GM23338 (cell line): ENCODE measurements at regions not wholly inside any gene's neighbourhood (a gene's known extent, or its start where the extent isn't known, plus 50 kb on each side); places are given as distances from the start of the nearest gene placed in this dataset.

Experiments
- ATAC-seq: fragments of 200-7000 bp; cut with Tn5 transposase; 3 replicates; pipeline ENCODE4 v1.9.1; 2020
- DNase-seq: peaks from one replicate; pipeline ENCODE4 v3.0.0-alpha.2; 2015; ENCODE audit warnings: low spot score
- H2AFZ ChIP-seq: fragments of 200-600 bp; sonication (generic); 2 replicates; pipeline ENCODE4 v1.8.0; 2016; ENCODE audit warnings: antibody characterized with exemption, mild to moderate bottlenecking, moderate library complexity
- H3F3A ChIP-seq: fragments of 200-600 bp; sonication (generic); replicated peaks from 2 replicates; pipeline ENCODE4 v1.8.0; 2017; ENCODE audit warnings: antibody characterized with exemption, mixed run types, low read depth
- H3K27ac ChIP-seq: fragments of 200-600 bp; sonication (generic); 2 replicates; pipeline ENCODE4 v1.6.1; 2016; ENCODE audit warnings: low read depth
- H3K27me3 ChIP-seq: fragments of 200-600 bp; sonication (generic); 2 replicates; pipeline ENCODE4 v1.8.0; 2016; ENCODE audit warnings: mild to moderate bottlenecking, mixed run types, moderate library complexity; ENCODE audit not compliant: insufficient read depth
- H3K36me3 ChIP-seq: fragments of 200-600 bp; sonication (generic); 2 replicates; pipeline ENCODE4 v1.8.0; 2016; ENCODE audit warnings: mild to moderate bottlenecking; ENCODE audit not compliant: insufficient read depth
- H3K4me1 ChIP-seq: fragments of 200-600 bp; sonication (generic); 2 replicates; pipeline ENCODE4 v1.8.0; 2016; ENCODE audit warnings: mild to moderate bottlenecking, moderate library complexity; ENCODE audit not compliant: insufficient read depth
- H3K4me2 ChIP-seq: fragments of 200-600 bp; sonication (generic); 2 replicates; pipeline ENCODE4 v1.7.1; 2017; ENCODE audit warnings: mixed run types
- H3K4me3 ChIP-seq: fragments of 200-600 bp; sonication (generic); 2 replicates; pipeline ENCODE4 v1.6.1; 2016; ENCODE audit warnings: mixed run types
- H3K79me2 ChIP-seq: fragments of 200-600 bp; sonication (generic); replicated peaks from 2 replicates; pipeline ENCODE4 v1.8.0; 2017; ENCODE audit warnings: mild to moderate bottlenecking; ENCODE audit not compliant: insufficient read depth
- H3K9me2 ChIP-seq: fragments of 200-600 bp; sonication (generic); 2 replicates; pipeline ENCODE4 v1.8.0; 2017; ENCODE audit not compliant: insufficient read depth
- H4K20me1 ChIP-seq: fragments of 200-600 bp; sonication (generic); replicated peaks from 2 replicates; pipeline ENCODE4 v1.8.0; 2017; ENCODE audit warnings: mild to moderate bottlenecking; ENCODE audit not compliant: insufficient read depth
- H3K27ac Mint-ChIP-seq: 2 replicates; pipeline ENCODE4 v1.8.0; 2020; ENCODE audit warnings: inconsistent platforms, mild to moderate bottlenecking, moderate library complexity, mixed read lengths
- H3K27me3 Mint-ChIP-seq: 3 replicates; pipeline ENCODE4 v1.8.0; 2022; ENCODE audit warnings: low read depth, mild to moderate bottlenecking, moderate library complexity, mixed read lengths, inconsistent platforms; ENCODE audit not compliant: insufficient read depth, poor library complexity
- H3K36me3 Mint-ChIP-seq: 3 replicates; pipeline ENCODE4 v1.8.0; 2021; ENCODE audit warnings: low read depth, mild to moderate bottlenecking, inconsistent platforms, moderate library complexity, mixed read lengths
- H3K4me1 Mint-ChIP-seq: 3 replicates; pipeline ENCODE4 v1.8.0; 2020; ENCODE audit warnings: mild to moderate bottlenecking, inconsistent platforms, mixed read lengths
- H3K4me3 Mint-ChIP-seq: 3 replicates; pipeline ENCODE4 v1.8.0; 2021; ENCODE audit warnings: moderate library complexity, mild to moderate bottlenecking, inconsistent platforms, mixed read lengths
- H3K9me3 Mint-ChIP-seq: 3 replicates; pipeline ENCODE4 v1.8.0; 2020; ENCODE audit warnings: moderate library complexity, mild to moderate bottlenecking, inconsistent platforms, mixed read lengths
- CREB1 ChIP-seq: fragments of 250-450 bp; sonication (Bioruptor Pico); IDR thresholded peaks from 2 replicates; pipeline ENCODE4 v1.5.0; 2020; ENCODE audit warnings: low read depth, mild to moderate bottlenecking, moderate library complexity
- EZH2 ChIP-seq: fragments of 200-600 bp; sonication (generic); IDR thresholded peaks from one replicate; pipeline ENCODE4 v1.8.0; 2017; ENCODE audit warnings: antibody characterized with exemption, mild to moderate bottlenecking, low read depth; ENCODE audit not compliant: unreplicated experiment
- EZH2phosphoT487 ChIP-seq: fragments of 200-600 bp; sonication (generic); IDR thresholded peaks from one replicate; pipeline ENCODE4 v1.8.1; 2018; ENCODE audit warnings: antibody characterized with exemption; ENCODE audit not compliant: unreplicated experiment
- JUNB ChIP-seq: IDR thresholded peaks from one replicate; pipeline ENCODE4 v1.6.1; 2016; ENCODE audit warnings: antibody characterized with exemption; ENCODE audit not compliant: unreplicated experiment
- NANOG ChIP-seq: IDR thresholded peaks from 2 replicates; pipeline ENCODE4 v1.6.1; 2016; ENCODE audit warnings: antibody characterized with exemption, borderline replicate concordance
- POLR2AphosphoS5 ChIP-seq: IDR thresholded peaks from 2 replicates; pipeline ENCODE4 v1.6.1; 2016; ENCODE audit warnings: antibody characterized with exemption, low read depth
- STAT1 ChIP-seq: IDR thresholded peaks from one replicate; pipeline ENCODE4 v1.6.1; 2016; ENCODE audit warnings: antibody characterized with exemption; ENCODE audit not compliant: unreplicated experiment
- ZNF114 ChIP-seq: fragments of 250-450 bp; sonication (Bioruptor Pico); IDR thresholded peaks from 2 replicates; pipeline ENCODE4 v1.5.0; 2020; ENCODE audit warnings: mild to moderate bottlenecking, moderate library complexity
- ZNF331 ChIP-seq: fragments of 250-450 bp; sonication (Bioruptor Pico); IDR thresholded peaks from 2 replicates; pipeline ENCODE4 v1.5.0; 2020; ENCODE audit warnings: low read depth, mild to moderate bottlenecking, moderate library complexity
- TF ChIP-seq, protein P1 (sequence below): fragments of 250-450 bp; sonication (Bioruptor Pico); IDR thresholded peaks from 2 replicates; pipeline ENCODE4 v1.5.0; 2020; ENCODE audit warnings: mild to moderate bottlenecking, moderate library complexity
- TF ChIP-seq, protein P2 (sequence below), 2 experiments: fragments of 200-600 bp in 1 of 2; sonication (generic) in 1 of 2; conservative IDR thresholded peaks; 2 replicates each; pipeline versions ENCODE4 v1.5.1 to v1.6.1; 2016 to 2017; ENCODE audit warnings: antibody characterized with exemption in 2 of 2, low read depth in 2 of 2, mild to moderate bottlenecking in 2 of 2, moderate library complexity in 1 of 2
- TF ChIP-seq, protein P3 (sequence below): IDR thresholded peaks from 2 replicates; pipeline ENCODE4 v1.6.1; 2016; ENCODE audit warnings: antibody characterized with exemption
- TF ChIP-seq, protein P4 (sequence below): IDR thresholded peaks from one replicate; pipeline ENCODE4 v1.6.1; 2018; ENCODE audit warnings: antibody characterized with exemption; ENCODE audit not compliant: unreplicated experiment

DNA sequence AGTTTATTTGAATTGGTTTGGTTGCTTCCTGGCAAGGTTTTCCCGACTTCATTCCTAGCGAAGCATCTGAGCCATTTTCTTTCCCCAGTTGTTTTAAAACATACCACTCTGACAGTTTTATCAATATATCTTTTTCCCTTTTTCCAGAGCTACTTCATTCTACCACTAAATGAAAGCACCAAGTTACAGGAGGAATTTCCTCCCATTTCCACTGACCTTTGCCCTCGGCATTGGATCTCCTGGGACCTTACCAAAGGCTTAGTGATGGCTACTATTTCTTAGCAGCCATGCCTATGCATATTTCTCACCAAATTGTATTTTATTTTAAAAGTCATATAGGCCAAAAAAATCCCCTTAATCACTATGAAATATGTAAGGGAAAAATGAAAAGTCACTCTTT lies 150.5 kb downstream of the ZNF330 start:
- H3K9me3 Mint-ChIP-seq: peaks cover 41% of the 10 kb centered on the region
- H3K27me3 Mint-ChIP-seq: no peaks in the 10 kb centered on the region
- no peak for DNase-seq
- Histone ChIP-seq H3K27ac (no peak overlapping the region), H3K4me3 (no peak overlapping the region), H3K79me2 (no peaks in the 10 kb centered on the region), H3K27me3 (no peaks in the 10 kb centered on the region), H3K4me1 (no peaks in the 10 kb centered on the region), H3K4me2 (no peak overlapping the region), H3K36me3 (no peaks in the 10 kb centered on the region), H2AFZ (no peak overlapping the region), H4K20me1 (no peaks in the 10 kb centered on the region), H3F3A (no peaks in the 10 kb centered on the region), H3K9me2 (no peaks in the 10 kb centered on the region)
- TF ChIP-seq, protein P1, sequence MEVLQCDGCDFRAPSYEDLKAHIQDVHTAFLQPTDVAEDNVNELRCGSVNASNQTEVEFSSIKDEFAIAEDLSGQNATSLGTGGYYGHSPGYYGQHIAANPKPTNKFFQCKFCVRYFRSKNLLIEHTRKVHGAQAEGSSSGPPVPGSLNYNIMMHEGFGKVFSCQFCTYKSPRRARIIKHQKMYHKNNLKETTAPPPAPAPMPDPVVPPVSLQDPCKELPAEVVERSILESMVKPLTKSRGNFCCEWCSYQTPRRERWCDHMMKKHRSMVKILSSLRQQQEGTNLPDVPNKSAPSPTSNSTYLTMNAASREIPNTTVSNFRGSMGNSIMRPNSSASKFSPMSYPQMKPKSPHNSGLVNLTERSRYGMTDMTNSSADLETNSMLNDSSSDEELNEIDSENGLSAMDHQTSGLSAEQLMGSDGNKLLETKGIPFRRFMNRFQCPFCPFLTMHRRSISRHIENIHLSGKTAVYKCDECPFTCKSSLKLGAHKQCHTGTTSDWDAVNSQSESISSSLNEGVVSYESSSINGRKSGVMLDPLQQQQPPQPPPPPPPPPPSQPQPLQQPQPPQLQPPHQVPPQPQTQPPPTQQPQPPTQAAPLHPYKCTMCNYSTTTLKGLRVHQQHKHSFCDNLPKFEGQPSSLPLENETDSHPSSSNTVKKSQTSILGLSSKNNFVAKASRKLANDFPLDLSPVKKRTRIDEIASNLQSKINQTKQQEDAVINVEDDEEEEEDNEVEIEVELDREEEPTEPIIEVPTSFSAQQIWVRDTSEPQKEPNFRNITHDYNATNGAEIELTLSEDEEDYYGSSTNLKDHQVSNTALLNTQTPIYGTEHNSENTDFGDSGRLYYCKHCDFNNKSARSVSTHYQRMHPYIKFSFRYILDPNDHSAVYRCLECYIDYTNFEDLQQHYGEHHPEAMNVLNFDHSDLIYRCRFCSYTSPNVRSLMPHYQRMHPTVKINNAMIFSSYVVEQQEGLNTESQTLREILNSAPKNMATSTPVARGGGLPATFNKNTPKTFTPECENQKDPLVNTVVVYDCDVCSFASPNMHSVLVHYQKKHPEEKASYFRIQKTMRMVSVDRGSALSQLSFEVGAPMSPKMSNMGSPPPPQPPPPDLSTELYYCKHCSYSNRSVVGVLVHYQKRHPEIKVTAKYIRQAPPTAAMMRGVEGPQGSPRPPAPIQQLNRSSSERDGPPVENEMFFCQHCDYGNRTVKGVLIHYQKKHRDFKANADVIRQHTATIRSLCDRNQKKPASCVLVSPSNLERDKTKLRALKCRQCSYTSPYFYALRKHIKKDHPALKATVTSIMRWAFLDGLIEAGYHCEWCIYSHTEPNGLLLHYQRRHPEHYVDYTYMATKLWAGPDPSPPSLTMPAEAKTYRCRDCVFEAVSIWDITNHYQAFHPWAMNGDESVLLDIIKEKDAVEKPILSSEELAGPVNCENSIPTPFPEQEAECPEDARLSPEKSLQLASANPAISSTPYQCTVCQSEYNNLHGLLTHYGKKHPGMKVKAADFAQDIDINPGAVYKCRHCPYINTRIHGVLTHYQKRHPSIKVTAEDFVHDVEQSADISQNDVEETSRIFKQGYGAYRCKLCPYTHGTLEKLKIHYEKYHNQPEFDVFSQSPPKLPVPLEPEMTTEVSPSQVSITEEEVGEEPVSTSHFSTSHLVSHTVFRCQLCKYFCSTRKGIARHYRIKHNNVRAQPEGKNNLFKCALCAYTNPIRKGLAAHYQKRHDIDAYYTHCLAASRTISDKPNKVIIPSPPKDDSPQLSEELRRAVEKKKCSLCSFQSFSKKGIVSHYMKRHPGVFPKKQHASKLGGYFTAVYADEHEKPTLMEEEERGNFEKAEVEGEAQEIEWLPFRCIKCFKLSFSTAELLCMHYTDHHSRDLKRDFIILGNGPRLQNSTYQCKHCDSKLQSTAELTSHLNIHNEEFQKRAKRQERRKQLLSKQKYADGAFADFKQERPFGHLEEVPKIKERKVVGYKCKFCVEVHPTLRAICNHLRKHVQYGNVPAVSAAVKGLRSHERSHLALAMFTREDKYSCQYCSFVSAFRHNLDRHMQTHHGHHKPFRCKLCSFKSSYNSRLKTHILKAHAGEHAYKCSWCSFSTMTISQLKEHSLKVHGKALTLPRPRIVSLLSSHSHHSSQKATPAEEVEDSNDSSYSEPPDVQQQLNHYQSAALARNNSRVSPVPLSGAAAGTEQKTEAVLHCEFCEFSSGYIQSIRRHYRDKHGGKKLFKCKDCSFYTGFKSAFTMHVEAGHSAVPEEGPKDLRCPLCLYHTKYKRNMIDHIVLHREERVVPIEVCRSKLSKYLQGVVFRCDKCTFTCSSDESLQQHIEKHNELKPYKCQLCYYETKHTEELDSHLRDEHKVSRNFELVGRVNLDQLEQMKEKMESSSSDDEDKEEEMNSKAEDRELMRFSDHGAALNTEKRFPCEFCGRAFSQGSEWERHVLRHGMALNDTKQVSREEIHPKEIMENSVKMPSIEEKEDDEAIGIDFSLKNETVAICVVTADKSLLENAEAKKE (CRISPR knock-in tag): no peak
- TF ChIP-seq, protein P2, sequence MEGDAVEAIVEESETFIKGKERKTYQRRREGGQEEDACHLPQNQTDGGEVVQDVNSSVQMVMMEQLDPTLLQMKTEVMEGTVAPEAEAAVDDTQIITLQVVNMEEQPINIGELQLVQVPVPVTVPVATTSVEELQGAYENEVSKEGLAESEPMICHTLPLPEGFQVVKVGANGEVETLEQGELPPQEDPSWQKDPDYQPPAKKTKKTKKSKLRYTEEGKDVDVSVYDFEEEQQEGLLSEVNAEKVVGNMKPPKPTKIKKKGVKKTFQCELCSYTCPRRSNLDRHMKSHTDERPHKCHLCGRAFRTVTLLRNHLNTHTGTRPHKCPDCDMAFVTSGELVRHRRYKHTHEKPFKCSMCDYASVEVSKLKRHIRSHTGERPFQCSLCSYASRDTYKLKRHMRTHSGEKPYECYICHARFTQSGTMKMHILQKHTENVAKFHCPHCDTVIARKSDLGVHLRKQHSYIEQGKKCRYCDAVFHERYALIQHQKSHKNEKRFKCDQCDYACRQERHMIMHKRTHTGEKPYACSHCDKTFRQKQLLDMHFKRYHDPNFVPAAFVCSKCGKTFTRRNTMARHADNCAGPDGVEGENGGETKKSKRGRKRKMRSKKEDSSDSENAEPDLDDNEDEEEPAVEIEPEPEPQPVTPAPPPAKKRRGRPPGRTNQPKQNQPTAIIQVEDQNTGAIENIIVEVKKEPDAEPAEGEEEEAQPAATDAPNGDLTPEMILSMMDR (conservative IDR thresholded peaks at IDR 0.05; ENCODE audit: low read depth in 2 of 2): no peak
- TF ChIP-seq EZH2phosphoT487 (no peak), JUNB (no peak), CREB1 (no peak), ZNF331 (CRISPR knock-in tag) (no peak), POLR2AphosphoS5 (no peak), STAT1 (no peak), EZH2 (no peak), ZNF114 (CRISPR knock-in tag) (no peak), NANOG (no peak)
- TF ChIP-seq, protein P3, sequence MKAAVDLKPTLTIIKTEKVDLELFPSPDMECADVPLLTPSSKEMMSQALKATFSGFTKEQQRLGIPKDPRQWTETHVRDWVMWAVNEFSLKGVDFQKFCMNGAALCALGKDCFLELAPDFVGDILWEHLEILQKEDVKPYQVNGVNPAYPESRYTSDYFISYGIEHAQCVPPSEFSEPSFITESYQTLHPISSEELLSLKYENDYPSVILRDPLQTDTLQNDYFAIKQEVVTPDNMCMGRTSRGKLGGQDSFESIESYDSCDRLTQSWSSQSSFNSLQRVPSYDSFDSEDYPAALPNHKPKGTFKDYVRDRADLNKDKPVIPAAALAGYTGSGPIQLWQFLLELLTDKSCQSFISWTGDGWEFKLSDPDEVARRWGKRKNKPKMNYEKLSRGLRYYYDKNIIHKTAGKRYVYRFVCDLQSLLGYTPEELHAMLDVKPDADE: no peak
- TF ChIP-seq, protein P4, sequence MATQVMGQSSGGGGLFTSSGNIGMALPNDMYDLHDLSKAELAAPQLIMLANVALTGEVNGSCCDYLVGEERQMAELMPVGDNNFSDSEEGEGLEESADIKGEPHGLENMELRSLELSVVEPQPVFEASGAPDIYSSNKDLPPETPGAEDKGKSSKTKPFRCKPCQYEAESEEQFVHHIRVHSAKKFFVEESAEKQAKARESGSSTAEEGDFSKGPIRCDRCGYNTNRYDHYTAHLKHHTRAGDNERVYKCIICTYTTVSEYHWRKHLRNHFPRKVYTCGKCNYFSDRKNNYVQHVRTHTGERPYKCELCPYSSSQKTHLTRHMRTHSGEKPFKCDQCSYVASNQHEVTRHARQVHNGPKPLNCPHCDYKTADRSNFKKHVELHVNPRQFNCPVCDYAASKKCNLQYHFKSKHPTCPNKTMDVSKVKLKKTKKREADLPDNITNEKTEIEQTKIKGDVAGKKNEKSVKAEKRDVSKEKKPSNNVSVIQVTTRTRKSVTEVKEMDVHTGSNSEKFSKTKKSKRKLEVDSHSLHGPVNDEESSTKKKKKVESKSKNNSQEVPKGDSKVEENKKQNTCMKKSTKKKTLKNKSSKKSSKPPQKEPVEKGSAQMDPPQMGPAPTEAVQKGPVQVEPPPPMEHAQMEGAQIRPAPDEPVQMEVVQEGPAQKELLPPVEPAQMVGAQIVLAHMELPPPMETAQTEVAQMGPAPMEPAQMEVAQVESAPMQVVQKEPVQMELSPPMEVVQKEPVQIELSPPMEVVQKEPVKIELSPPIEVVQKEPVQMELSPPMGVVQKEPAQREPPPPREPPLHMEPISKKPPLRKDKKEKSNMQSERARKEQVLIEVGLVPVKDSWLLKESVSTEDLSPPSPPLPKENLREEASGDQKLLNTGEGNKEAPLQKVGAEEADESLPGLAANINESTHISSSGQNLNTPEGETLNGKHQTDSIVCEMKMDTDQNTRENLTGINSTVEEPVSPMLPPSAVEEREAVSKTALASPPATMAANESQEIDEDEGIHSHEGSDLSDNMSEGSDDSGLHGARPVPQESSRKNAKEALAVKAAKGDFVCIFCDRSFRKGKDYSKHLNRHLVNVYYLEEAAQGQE: no peak
- H3K4me3 Mint-ChIP-seq: no peak overlapping the region
- no peaks in the 10 kb centered on the region for H3K4me1 Mint-ChIP-seq
- H3K27ac Mint-ChIP-seq: no peak overlapping the region
- ATAC-seq: no peak
- H3K36me3 Mint-ChIP-seq: peaks cover 15% of the 10 kb centered on the region
